ENCODE measurements at regions not wholly inside any gene's neighbourhood (a gene's known extent, or its start where the extent isn't known, plus 50 kb on each side); places are given as distances from the start of the nearest gene placed in this dataset.

- Histone ChIP-seq H3K27ac (no peak overlapping the region), H3K4me3 (no peak overlapping the region)
- TF ChIP-seq CTCF (IDR thresholded peaks at IDR 0.05) = no peak
- no peak for DNase-seq (ENCODE audit: low spot score)
These were observed 123.3 kb upstream of the NXT1 start for GRCh38 chr20:23227274-23227673.

DNA sequence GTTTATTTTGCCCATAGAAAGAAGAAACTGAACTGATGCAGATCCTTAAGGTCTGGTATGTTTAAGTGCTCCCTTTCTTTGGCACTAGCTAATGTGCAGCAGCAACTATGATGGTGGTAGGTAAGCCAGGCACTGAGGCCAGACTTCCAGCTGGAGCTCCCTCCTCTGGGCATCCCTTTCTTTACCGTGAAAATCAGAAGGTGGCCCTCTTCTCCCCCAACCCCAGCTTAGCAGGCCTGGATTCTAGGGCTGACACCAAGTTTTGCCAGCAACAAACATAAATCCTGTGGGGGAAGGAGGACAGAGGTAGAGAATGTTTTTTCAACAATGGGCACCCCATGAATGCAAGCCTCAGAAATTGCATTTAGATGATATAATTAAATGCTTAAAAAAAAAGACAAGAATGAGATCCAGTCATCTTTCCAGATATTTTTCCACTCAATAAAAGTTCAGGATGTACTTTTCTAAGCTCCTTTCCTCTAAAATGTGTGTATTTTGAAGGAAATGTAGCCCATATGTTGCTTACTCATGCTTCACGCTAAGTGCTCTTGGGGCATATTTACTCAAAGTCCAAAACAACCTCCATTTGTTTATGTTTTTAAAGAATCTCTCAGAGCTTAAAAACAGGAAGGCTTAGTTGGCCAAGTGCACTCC lies 123.9 kb upstream of the NXT1 start:
- Histone ChIP-seq H3K4me3 (no peak overlapping the region), H3K27ac (no peak overlapping the region)
- DNase-seq (ENCODE audit: low spot score) = no peak
- TF ChIP-seq CTCF (IDR thresholded peaks at IDR 0.05) = no peak

GRCh38 chr20:23225407-23226060 lies 125.1 kb upstream of the NXT1 start:
- DNase-seq (ENCODE audit: low spot score) = peak; percentile 84
- Histone ChIP-seq H3K4me3 (no peak overlapping the region), H3K27ac (peak overlapping the region in 1 of 2 donors; percentile 75)
- no peak for TF ChIP-seq CTCF (IDR thresholded peaks at IDR 0.05)

DNA sequence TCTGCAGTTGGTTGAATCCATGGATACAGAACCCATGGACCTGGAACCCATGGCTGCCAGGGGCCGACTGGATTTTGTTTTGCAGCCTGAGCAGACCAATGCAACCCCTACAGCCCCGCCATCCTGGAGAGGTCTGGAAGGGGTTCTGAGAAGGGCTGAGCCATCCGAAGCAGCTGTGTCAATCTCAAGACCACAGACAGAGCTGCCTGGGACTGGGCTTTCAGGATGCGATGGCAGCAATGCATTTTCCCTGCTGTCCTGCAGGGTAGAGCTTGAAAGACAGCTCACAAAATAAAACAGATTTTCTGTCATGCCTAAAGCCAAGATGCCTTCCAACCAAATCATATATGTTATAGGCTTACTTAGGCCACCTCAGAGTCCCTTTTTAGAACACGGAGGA lies 125.8 kb upstream of the NXT1 start:
- no peak for TF ChIP-seq CTCF (IDR thresholded peaks at IDR 0.05)
- Histone ChIP-seq H3K27ac (peak overlapping the region in 1 of 2 donors; percentile 75), H3K4me3 (no peak overlapping the region)
- DNase-seq (ENCODE audit: low spot score) = no peak

DNA sequence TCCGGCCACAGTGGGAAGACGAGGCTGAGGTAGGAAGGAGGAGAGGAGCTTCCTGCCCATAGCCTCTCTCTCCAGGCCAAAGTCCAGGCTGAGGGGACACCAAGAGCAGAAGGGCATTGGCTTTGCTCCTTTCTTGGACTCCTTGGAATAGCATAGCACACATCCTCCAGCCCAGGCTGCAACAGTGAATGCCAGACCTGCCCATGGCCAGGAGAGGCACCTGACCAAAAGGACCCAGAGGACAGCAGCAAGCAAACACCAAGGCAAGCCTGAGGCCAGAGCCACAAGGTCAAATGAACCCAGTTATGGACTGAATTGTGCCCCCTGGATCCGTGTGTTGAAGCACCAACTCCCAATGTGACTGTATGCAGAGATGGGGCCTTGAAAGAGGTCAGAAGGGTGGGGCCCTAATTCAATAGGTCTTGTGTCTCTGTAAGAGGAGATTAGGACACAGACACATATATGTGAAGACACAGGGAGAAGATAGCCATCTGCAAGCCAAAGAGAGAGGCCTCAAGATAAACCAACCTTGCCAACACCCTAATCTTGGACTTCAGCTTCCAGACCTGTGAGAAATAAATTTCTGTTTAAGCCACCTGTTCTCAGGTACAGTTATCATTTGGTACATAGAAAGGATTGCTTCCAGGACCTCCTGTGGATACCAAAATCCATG lies 126.5 kb upstream of the NXT1 start:
- no peak for DNase-seq (ENCODE audit: low spot score)
- H3K4me3 ChIP-seq = no peak overlapping the region
- TF ChIP-seq CTCF (IDR thresholded peaks at IDR 0.05) = no peak
- H3K27ac ChIP-seq = no peak overlapping the region

- TF ChIP-seq CTCF (IDR thresholded peaks at IDR 0.05) = no peak
- no peak overlapping the region for H3K27ac ChIP-seq
- no peak overlapping the region for H3K4me3 ChIP-seq
- peak; percentile 45 for DNase-seq (ENCODE audit: low spot score)
These were observed 127.9 kb upstream of the NXT1 start for GRCh38 chr20:23222531-23223200.

Data from coronary artery (tissue), 2 donors.